ENCODE measurements at regions not wholly inside any gene's neighbourhood (a gene's known extent, or its start where the extent isn't known, plus 50 kb on each side); places are given as distances from the start of the nearest gene placed in this dataset.

DNA sequence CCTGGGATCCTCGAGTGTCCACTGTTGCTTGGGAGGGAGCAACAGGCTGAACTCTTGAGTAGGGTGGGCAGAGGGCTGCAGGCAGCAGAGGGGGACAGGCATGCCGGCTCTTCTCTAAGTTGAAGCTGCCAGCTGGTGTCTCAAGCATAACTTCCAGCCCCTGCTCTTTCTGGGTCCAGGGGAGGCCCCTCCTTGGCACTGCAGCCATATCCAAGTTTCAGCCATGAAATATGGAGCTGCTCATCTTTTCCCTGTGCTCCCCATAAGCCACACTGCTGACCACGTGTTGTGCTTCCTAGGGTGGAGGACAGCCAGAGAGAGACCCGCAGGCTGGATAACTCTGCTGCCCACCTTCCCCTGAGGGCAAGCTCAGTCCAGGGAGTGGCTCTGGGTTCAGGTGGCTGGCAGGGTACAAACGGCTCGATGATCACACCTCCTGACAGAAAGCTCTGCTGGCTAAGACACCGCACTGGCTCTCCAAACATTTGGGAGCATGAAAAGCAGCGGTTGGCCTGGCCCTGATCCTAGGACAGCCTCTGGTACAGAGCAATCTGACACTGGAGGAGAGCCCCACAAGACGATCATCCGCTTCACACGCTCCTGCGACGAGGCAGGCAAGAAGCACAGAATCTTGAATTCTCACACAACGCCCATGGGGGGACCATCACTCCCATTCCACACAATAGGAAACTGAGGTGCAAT is 79.6 kb downstream of the PITPNM2 start:
- Histone ChIP-seq H3K4me1 (ENCODE audit: control insufficient read depth, extremely low read depth, insufficient read depth, low read length) (peaks cover 35% of the 10 kb centered on the region), H2AFZ (ENCODE audit: control insufficient read depth, low read length) (no peak overlapping the region), H3K9me3 (ENCODE audit: control insufficient read depth, low read depth, low read length) (no peaks in the 10 kb centered on the region), H3K79me2 (ENCODE audit: control insufficient read depth, insufficient read depth, low read length) (no peaks in the 10 kb centered on the region), H3K4me2 (ENCODE audit: control insufficient read depth, extremely low read depth, insufficient read depth, low read depth, low read length) (peak overlapping the region; percentile 13), H3K27me3 (ENCODE audit: control insufficient read depth, extremely low read depth, insufficient read depth, low read length) (no peaks in the 10 kb centered on the region), H3K4me3 (ENCODE audit: control insufficient read depth in 2 of 3, extremely low read depth in 1 of 3, insufficient read depth in 2 of 3, low read depth in 1 of 3, low read length in 3 of 3) (no peak overlapping the region), H3K9me1 (ENCODE audit: control insufficient read depth, extremely low read depth, insufficient read depth, low read length) (no peaks in the 10 kb centered on the region), H3K9ac (ENCODE audit: control insufficient read depth, extremely low read depth, insufficient read depth, low read length) (no peak overlapping the region), H4K20me1 (ENCODE audit: control insufficient read depth, extremely low read depth, insufficient read depth, low read length) (peaks cover 10% of the 10 kb centered on the region), H3K27ac (ENCODE audit: control insufficient read depth, insufficient read depth, low read length) (no peak overlapping the region), H3K36me3 (ENCODE audit: control insufficient read depth in 2 of 2, extremely low read depth in 1 of 2, insufficient read depth in 2 of 2, low read length in 2 of 2) (no peaks in the 10 kb centered on the region)
- TF ChIP-seq EZH2 (IDR thresholded peaks at IDR 0.05; ENCODE audit: low read length): no peak
- TF ChIP-seq, protein P1, sequence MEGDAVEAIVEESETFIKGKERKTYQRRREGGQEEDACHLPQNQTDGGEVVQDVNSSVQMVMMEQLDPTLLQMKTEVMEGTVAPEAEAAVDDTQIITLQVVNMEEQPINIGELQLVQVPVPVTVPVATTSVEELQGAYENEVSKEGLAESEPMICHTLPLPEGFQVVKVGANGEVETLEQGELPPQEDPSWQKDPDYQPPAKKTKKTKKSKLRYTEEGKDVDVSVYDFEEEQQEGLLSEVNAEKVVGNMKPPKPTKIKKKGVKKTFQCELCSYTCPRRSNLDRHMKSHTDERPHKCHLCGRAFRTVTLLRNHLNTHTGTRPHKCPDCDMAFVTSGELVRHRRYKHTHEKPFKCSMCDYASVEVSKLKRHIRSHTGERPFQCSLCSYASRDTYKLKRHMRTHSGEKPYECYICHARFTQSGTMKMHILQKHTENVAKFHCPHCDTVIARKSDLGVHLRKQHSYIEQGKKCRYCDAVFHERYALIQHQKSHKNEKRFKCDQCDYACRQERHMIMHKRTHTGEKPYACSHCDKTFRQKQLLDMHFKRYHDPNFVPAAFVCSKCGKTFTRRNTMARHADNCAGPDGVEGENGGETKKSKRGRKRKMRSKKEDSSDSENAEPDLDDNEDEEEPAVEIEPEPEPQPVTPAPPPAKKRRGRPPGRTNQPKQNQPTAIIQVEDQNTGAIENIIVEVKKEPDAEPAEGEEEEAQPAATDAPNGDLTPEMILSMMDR (optimal IDR thresholded peaks at IDR 0.05 in 1 of 3, IDR thresholded peaks at IDR 0.05 in 1 of 3, conservative IDR thresholded peaks at IDR 0.05 in 1 of 3; ENCODE audit: extremely low read depth in 1 of 3, insufficient read depth in 2 of 3, low read length in 3 of 3): no peak
- FAIRE-seq (peak; percentile 26), DNase-seq (ENCODE audit: low read depth, low spot score) (no peak)
- dilution Hi-C loops (cut with MboI; ENCODE audit: extremely low pct_ligation_motif_present, low sequenced_read_pairs): no loop called here

DNA sequence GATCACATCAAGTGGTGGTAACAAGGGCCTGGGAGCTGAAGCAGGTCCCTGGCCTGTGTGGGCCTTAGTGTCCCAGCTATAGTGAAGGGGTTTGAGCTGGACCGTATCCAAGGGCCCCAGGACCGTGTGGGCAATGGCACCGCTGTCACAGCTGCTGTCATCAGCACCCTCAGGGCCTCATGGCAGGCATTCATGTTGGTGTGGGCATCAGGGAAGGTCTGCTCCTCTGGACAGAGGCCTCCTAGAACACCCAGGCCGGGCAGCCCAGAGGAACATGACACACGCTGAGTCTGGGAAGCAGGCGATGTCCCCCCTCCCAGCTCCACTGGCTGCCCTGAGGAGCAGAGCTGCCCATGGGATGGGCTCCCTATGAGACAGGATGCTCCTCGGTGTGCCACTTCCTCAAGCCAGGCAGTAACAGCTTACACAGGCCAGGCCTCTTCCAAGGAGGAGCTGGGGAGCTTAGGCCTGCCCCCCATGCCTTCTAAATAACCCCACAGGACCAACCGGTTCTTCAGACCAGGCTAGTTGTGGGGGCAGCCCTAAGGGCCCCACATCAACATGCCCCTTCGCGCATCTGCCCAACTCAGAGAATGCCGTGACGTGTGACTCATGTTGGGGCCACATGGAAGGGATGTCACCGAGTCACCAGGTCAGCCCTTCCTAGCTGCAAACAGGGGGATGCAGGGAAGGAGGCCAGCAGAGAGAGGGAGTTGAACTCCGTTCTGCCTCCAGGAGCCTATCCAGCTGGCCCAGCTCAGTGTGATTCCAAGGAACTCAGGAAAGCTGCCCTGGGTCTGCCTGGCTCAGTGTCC is 80.4 kb downstream of the PITPNM2 start:
- Histone ChIP-seq H3K4me1 (ENCODE audit: control insufficient read depth, extremely low read depth, insufficient read depth, low read length) (peaks cover 27% of the 10 kb centered on the region), H3K9ac (ENCODE audit: control insufficient read depth, extremely low read depth, insufficient read depth, low read length) (no peak overlapping the region), H3K36me3 (ENCODE audit: control insufficient read depth in 2 of 2, extremely low read depth in 1 of 2, insufficient read depth in 2 of 2, low read length in 2 of 2) (no peaks in the 10 kb centered on the region), H3K9me3 (ENCODE audit: control insufficient read depth, low read depth, low read length) (no peaks in the 10 kb centered on the region), H2AFZ (ENCODE audit: control insufficient read depth, low read length) (no peak overlapping the region), H3K9me1 (ENCODE audit: control insufficient read depth, extremely low read depth, insufficient read depth, low read length) (no peaks in the 10 kb centered on the region), H4K20me1 (ENCODE audit: control insufficient read depth, extremely low read depth, insufficient read depth, low read length) (peaks cover 10% of the 10 kb centered on the region), H3K4me2 (ENCODE audit: control insufficient read depth, extremely low read depth, insufficient read depth, low read depth, low read length) (peak overlapping the region; percentile 13), H3K4me3 (ENCODE audit: control insufficient read depth in 2 of 3, extremely low read depth in 1 of 3, insufficient read depth in 2 of 3, low read depth in 1 of 3, low read length in 3 of 3) (no peak overlapping the region), H3K79me2 (ENCODE audit: control insufficient read depth, insufficient read depth, low read length) (no peaks in the 10 kb centered on the region), H3K27ac (ENCODE audit: control insufficient read depth, insufficient read depth, low read length) (no peak overlapping the region), H3K27me3 (ENCODE audit: control insufficient read depth, extremely low read depth, insufficient read depth, low read length) (no peaks in the 10 kb centered on the region)
- no peak for DNase-seq (ENCODE audit: low read depth, low spot score)
- no peak for TF ChIP-seq EZH2 (IDR thresholded peaks at IDR 0.05; ENCODE audit: low read length)
- dilution Hi-C loops (cut with MboI; ENCODE audit: extremely low pct_ligation_motif_present, low sequenced_read_pairs): no loop called here
- FAIRE-seq: no peak
